ENCODE measurements at regions not wholly inside any gene's neighbourhood (a gene's known extent, or its start where the extent isn't known, plus 50 kb on each side); places are given as distances from the start of the nearest gene placed in this dataset.

- Histone ChIP-seq H3K36me3 (no peaks in the 10 kb centered on the region), H3K4me1 (no peaks in the 10 kb centered on the region), H3K27ac (no peak overlapping the region), H3K27me3 (no peaks in the 10 kb centered on the region), H3K9me3 (no peaks in the 10 kb centered on the region), H3K4me3 (no peak overlapping the region)
- no peak for ATAC-seq
- WGBS, 2 donors (ENCODE audit: low coverage in 1 of 2) = 71 to 95% methylated on average over 2 of the region's 2 CpGs
- TF ChIP-seq POLR2AphosphoS5 (IDR thresholded peaks at IDR 0.05) (no peak), CTCF (IDR thresholded peaks at IDR 0.05) (no peak), EP300 (IDR thresholded peaks at IDR 0.05) (no peak), POLR2A (IDR thresholded peaks at IDR 0.05) (no peak)
These were observed 856.6 kb upstream of the VRK2 start for GRCh38 chr2:57190007-57190406.

- no peaks in the 10 kb centered on the region for H3K9me3 ChIP-seq
- no peaks in the 10 kb centered on the region for H3K36me3 ChIP-seq
- no peak for TF ChIP-seq POLR2AphosphoS5 (IDR thresholded peaks at IDR 0.05)
- no peak for TF ChIP-seq POLR2A (IDR thresholded peaks at IDR 0.05)
- no peak for TF ChIP-seq CTCF (IDR thresholded peaks at IDR 0.05)
- no peak for TF ChIP-seq EP300 (IDR thresholded peaks at IDR 0.05)
- no peak overlapping the region for H3K27ac ChIP-seq
- no peak for ATAC-seq
- no peaks in the 10 kb centered on the region for H3K27me3 ChIP-seq
- WGBS, 2 donors (ENCODE audit: low coverage in 1 of 2) = 64 to 76% methylated on average over 3 of the region's 3 CpGs
- no peak overlapping the region for H3K4me3 ChIP-seq
- no peaks in the 10 kb centered on the region for H3K4me1 ChIP-seq
These were observed 846.9 kb upstream of the VRK2 start for GRCh38 chr2:57199663-57200062.

- Histone ChIP-seq H3K27ac (no peak overlapping the region), H3K4me3 (no peak overlapping the region), H3K9me3 (no peaks in the 10 kb centered on the region), H3K36me3 (no peaks in the 10 kb centered on the region), H3K4me1 (no peaks in the 10 kb centered on the region), H3K27me3 (no peaks in the 10 kb centered on the region)
- 80 to 92% methylated on average over 2 to 3 of the region's 3 CpGs for WGBS, 2 donors (ENCODE audit: low coverage in 1 of 2)
- ATAC-seq = no peak
- TF ChIP-seq POLR2AphosphoS5 (IDR thresholded peaks at IDR 0.05) (no peak), POLR2A (IDR thresholded peaks at IDR 0.05) (no peak), CTCF (IDR thresholded peaks at IDR 0.05) (no peak), EP300 (IDR thresholded peaks at IDR 0.05) (no peak)
These were observed 842.2 kb upstream of the VRK2 start for GRCh38 chr2:57204364-57204763.

- no peak for ATAC-seq
- no peaks in the 10 kb centered on the region for H3K27me3 ChIP-seq
- no peaks in the 10 kb centered on the region for H3K9me3 ChIP-seq
- H3K36me3 ChIP-seq = no peaks in the 10 kb centered on the region
- no peak for TF ChIP-seq POLR2AphosphoS5 (IDR thresholded peaks at IDR 0.05)
- no peak for TF ChIP-seq EP300 (IDR thresholded peaks at IDR 0.05)
- H3K4me3 ChIP-seq = no peak overlapping the region
- WGBS, 2 donors (ENCODE audit: low coverage in 1 of 2) = 92 to 93% methylated on average over 2 of the region's 2 CpGs
- no peaks in the 10 kb centered on the region for H3K4me1 ChIP-seq
- H3K27ac ChIP-seq = no peak overlapping the region
These were observed 841.4 kb upstream of the VRK2 start for GRCh38 chr2:57205241-57205640.

- no peaks in the 10 kb centered on the region for H3K27me3 ChIP-seq
- no peaks in the 10 kb centered on the region for H3K4me1 ChIP-seq
- no peaks in the 10 kb centered on the region for H3K36me3 ChIP-seq
- H3K4me3 ChIP-seq = no peak overlapping the region
- no peak overlapping the region for H3K27ac ChIP-seq
- no peaks in the 10 kb centered on the region for H3K9me3 ChIP-seq
- no peak for ATAC-seq
- 63 to 100% methylated on average over 1 of the region's 1 CpG for WGBS, 2 donors (ENCODE audit: low coverage in 1 of 2)
- no peak for TF ChIP-seq EP300 (IDR thresholded peaks at IDR 0.05)
- no peak for TF ChIP-seq CTCF (IDR thresholded peaks at IDR 0.05)
- TF ChIP-seq POLR2A (IDR thresholded peaks at IDR 0.05) = no peak
- no peak for TF ChIP-seq POLR2AphosphoS5 (IDR thresholded peaks at IDR 0.05)
These were observed 839.4 kb upstream of the VRK2 start for GRCh38 chr2:57207191-57207590.
